Mammary epithelial cell (primary cell): ENCODE measurements at regions not wholly inside any gene's neighbourhood (a gene's known extent, or its start where the extent isn't known, plus 50 kb on each side); places are given as distances from the start of the nearest gene placed in this dataset.

Experiments used
- CTCF ChIP-seq, 2 donors: IDR thresholded peaks in 1 of 2; conservative IDR thresholded peaks in 1 of 2; 2 replicates each; pipeline ENCODE4 v1.5.1; 2011 to 2012; ENCODE audit warnings: inconsistent platforms in 2 of 2, low read length in 2 of 2, mild to moderate bottlenecking in 2 of 2, control low read depth in 1 of 2, low read depth in 1 of 2; ENCODE audit not compliant: insufficient read depth in 1 of 2; ENCODE audit errors: extremely low read depth in 1 of 2
- EZH2 ChIP-seq: IDR thresholded peaks from 2 replicates; pipeline ENCODE4 v1.6.1; 2012; ENCODE audit warnings: low read length, inconsistent platforms, borderline replicate concordance

GRCh38 chr4:81970454-81970853 is 403.3 kb downstream of the HNRNPD start:
- no peak for TF ChIP-seq CTCF (conservative IDR thresholded peaks at IDR 0.05 in 1 of 2, IDR thresholded peaks at IDR 0.05 in 1 of 2; ENCODE audit: extremely low read depth in 1 of 2, insufficient read depth in 1 of 2, low read depth in 1 of 2, low read length in 2 of 2)
- no peak for TF ChIP-seq EZH2
